ENCODE measurements at regions not wholly inside any gene's neighbourhood (a gene's known extent, or its start where the extent isn't known, plus 50 kb on each side); places are given as distances from the start of the nearest gene placed in this dataset.
A peak's percentile ranks its signal among the peaks of the same experiment; 100 is the strongest.

- Histone ChIP-seq H3K9ac (ENCODE audit: low read length) (no peak overlapping the region), H3K79me2 (ENCODE audit: control insufficient read depth, insufficient read depth, low read length) (peaks cover 99% of the 10 kb centered on the region), H3K9me3 (ENCODE audit: control extremely low read depth in 1 of 3, control insufficient read depth in 2 of 3, insufficient read depth in 1 of 3, low read length in 2 of 3) (no peaks in the 10 kb centered on the region), H3K27me3 (replicated peaks in 1 of 4; ENCODE audit: control extremely low read depth in 1 of 4, control insufficient read depth in 3 of 4, insufficient read depth in 4 of 4, low read length in 3 of 4) (no peaks in the 10 kb centered on the region), H3K4me1 (ENCODE audit: control insufficient read depth in 2 of 2, insufficient read depth in 2 of 2, low read length in 2 of 2) (peaks cover 49 to 52% of the 10 kb centered on the region in 2 donors), H4K20me1 (ENCODE audit: control insufficient read depth, insufficient read depth, low read length, poor library complexity, severe bottlenecking) (peaks cover 43% of the 10 kb centered on the region), H3K36me3 (replicated peaks in 1 of 2; ENCODE audit: control extremely low read depth in 1 of 2, control insufficient read depth in 1 of 2, extremely low read depth in 1 of 2, insufficient read depth in 2 of 2, low read length in 1 of 2) (no peaks in the 10 kb centered on the region), H3K4me2 (replicated peaks; ENCODE audit: low read depth, low read length, poor library complexity, severe bottlenecking) (no peak overlapping the region), H3K4me3 (ENCODE audit: control extremely low read depth in 1 of 5, extremely low read depth in 1 of 5, insufficient read depth in 1 of 5, low read depth in 2 of 5, low read length in 4 of 5) (no peak overlapping the region), H3K27ac (ENCODE audit: low read length in 2 of 2) (peak overlapping the region in 1 of 2 donors; percentile 7), H2AFZ (ENCODE audit: insufficient read depth, low read depth, low read length, poor library complexity, severe bottlenecking) (no peak overlapping the region)
- Mint-ChIP-seq H3K4me1 (peaks cover 79% of the 10 kb centered on the region), H3K27me3 (no peaks in the 10 kb centered on the region), H3K4me3 (no peak overlapping the region), H3K9me3 (ENCODE audit: insufficient read depth) (no peaks in the 10 kb centered on the region), H3K27ac (peak overlapping the region; percentile 50)
- DNase-seq, result no peak
- intact Hi-C loops (cut with micrococcal nuclease), result loop anchor here (5.0 kb wide), 2 partner anchors 33 to 47 kb away; no protein-coding TSS in a partner anchor
- 100% methylated on average over 3 of the region's 3 CpGs for WGBS (ENCODE audit: insufficient coverage)
- ChIA-PET POLR2A (no interaction called here), CTCF (interaction anchor here (1.1 to 4.6 kb wide), 6 partner anchors 8 to 314 kb away, joined by 3 to 29 read pairs (median 4); no protein-coding TSS in a partner anchor)
- ATAC-seq (ENCODE audit: low read depth), result no peak
- TF ChIP-seq, protein P1, sequence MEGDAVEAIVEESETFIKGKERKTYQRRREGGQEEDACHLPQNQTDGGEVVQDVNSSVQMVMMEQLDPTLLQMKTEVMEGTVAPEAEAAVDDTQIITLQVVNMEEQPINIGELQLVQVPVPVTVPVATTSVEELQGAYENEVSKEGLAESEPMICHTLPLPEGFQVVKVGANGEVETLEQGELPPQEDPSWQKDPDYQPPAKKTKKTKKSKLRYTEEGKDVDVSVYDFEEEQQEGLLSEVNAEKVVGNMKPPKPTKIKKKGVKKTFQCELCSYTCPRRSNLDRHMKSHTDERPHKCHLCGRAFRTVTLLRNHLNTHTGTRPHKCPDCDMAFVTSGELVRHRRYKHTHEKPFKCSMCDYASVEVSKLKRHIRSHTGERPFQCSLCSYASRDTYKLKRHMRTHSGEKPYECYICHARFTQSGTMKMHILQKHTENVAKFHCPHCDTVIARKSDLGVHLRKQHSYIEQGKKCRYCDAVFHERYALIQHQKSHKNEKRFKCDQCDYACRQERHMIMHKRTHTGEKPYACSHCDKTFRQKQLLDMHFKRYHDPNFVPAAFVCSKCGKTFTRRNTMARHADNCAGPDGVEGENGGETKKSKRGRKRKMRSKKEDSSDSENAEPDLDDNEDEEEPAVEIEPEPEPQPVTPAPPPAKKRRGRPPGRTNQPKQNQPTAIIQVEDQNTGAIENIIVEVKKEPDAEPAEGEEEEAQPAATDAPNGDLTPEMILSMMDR (IDR thresholded peaks at IDR 0.05), result no peak
- TF ChIP-seq EZH2 (IDR thresholded peaks at IDR 0.05; ENCODE audit: borderline replicate concordance, insufficient read depth, low read depth, low read length, poor library complexity, severe bottlenecking), result no peak
These were observed 54.7 kb upstream of the MGAT5 start for GRCh38 chr2:134199123-134199522.

DNA sequence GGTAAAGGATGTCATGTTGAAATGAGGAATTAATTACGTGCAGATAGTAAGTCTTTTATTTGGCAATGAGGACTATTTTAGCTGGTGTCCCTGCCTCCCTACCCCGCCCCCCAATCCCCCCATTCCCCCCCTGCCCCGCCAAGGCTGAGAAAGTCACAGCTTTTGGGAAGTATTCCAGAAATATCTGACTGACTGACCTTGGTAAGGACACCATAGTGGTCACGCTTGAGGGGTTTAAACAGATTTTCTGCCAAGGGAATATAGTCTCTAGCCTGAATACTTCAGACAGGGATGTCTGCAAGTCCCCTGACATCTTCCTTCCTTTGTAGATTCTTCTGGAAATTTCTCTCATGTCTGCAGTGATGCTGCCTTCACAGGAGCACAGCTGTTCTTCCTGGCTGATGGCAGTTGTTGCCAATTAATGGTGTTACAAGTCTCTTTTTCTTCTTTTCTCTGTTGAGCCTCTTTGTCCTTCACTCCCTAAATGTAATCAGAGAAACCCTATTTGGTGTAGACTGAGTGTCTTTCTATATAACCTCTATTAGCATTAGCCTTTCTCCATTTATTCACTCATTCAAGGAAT is 53.7 kb upstream of the MGAT5 start:
- CTCF ChIA-PET, result interaction anchor here (0.8 to 3.2 kb wide), 4 partner anchors 46 to 315 kb away, joined by 3 to 14 read pairs (median 4); no protein-coding TSS in a partner anchor

More for the DNA sequence above, 53.7 kb upstream of the MGAT5 start:
- H3K27me3 ChIP-seq (replicated peaks in 1 of 4; ENCODE audit: control extremely low read depth in 1 of 4, control insufficient read depth in 3 of 4, insufficient read depth in 4 of 4, low read length in 3 of 4), result no peaks in the 10 kb centered on the region
- Mint-ChIP-seq H3K27me3 (no peaks in the 10 kb centered on the region), H3K4me3 (no peak overlapping the region), H3K4me1 (peaks cover 70% of the 10 kb centered on the region), H3K9me3 (ENCODE audit: insufficient read depth) (no peaks in the 10 kb centered on the region), H3K27ac (peak overlapping the region; percentile 28)
- intact Hi-C loops (cut with micrococcal nuclease), result no loop called here
- H3K79me2 ChIP-seq (ENCODE audit: control insufficient read depth, insufficient read depth, low read length), result peaks cover 99% of the 10 kb centered on the region
- 100% methylated on average over 1 of the region's 4 CpGs for WGBS (ENCODE audit: insufficient coverage)
- no peak for DNase-seq
- no peak overlapping the region for H3K27ac ChIP-seq (ENCODE audit: low read length in 2 of 2)
- no peak for ATAC-seq (ENCODE audit: low read depth)
- no peaks in the 10 kb centered on the region for H3K9me3 ChIP-seq (ENCODE audit: control extremely low read depth in 1 of 3, control insufficient read depth in 2 of 3, insufficient read depth in 1 of 3, low read length in 2 of 3)
- POLR2A ChIA-PET, result no interaction called here
- H3K9ac ChIP-seq (ENCODE audit: low read length), result no peak overlapping the region
- no peak overlapping the region for H2AFZ ChIP-seq (ENCODE audit: insufficient read depth, low read depth, low read length, poor library complexity, severe bottlenecking)
- H3K4me3 ChIP-seq (ENCODE audit: control extremely low read depth in 1 of 5, extremely low read depth in 1 of 5, insufficient read depth in 1 of 5, low read depth in 2 of 5, low read length in 4 of 5), result no peak overlapping the region
- H4K20me1 ChIP-seq (ENCODE audit: control insufficient read depth, insufficient read depth, low read length, poor library complexity, severe bottlenecking), result peaks cover 34% of the 10 kb centered on the region
- no peak overlapping the region for H3K4me2 ChIP-seq (replicated peaks; ENCODE audit: low read depth, low read length, poor library complexity, severe bottlenecking)
- peaks cover 51 to 54% of the 10 kb centered on the region in 2 donors for H3K4me1 ChIP-seq (ENCODE audit: control insufficient read depth in 2 of 2, insufficient read depth in 2 of 2, low read length in 2 of 2)
- peaks cover 0 to 6% of the 10 kb centered on the region in 2 experiments for H3K36me3 ChIP-seq (replicated peaks in 1 of 2; ENCODE audit: control extremely low read depth in 1 of 2, control insufficient read depth in 1 of 2, extremely low read depth in 1 of 2, insufficient read depth in 2 of 2, low read length in 1 of 2)
- TF ChIP-seq, protein P1 (IDR thresholded peaks at IDR 0.05), result no peak
- no peak for TF ChIP-seq EZH2 (IDR thresholded peaks at IDR 0.05; ENCODE audit: borderline replicate concordance, insufficient read depth, low read depth, low read length, poor library complexity, severe bottlenecking)
